ENCODE measurements at regions not wholly inside any gene's neighbourhood (a gene's known extent, or its start where the extent isn't known, plus 50 kb on each side); places are given as distances from the start of the nearest gene placed in this dataset.

- no peak for TF ChIP-seq ZNF318 (CRISPR knock-in tag; IDR thresholded peaks at IDR 0.05)
- TF ChIP-seq MNT (IDR thresholded peaks at IDR 0.05), result peak; percentile 61
- TF ChIP-seq SKIL (CRISPR knock-in tag; IDR thresholded peaks at IDR 0.05; ENCODE audit: borderline replicate concordance), result 0 out of 2 replicates have a peak, but pooled peaks have one; percentile 19
- TF ChIP-seq EED (CRISPR knock-in tag; IDR thresholded peaks at IDR 0.05), result 0 out of 2 replicates have a peak, but pooled peaks have one; percentile 50
- TF ChIP-seq ZNF766 (CRISPR knock-in tag; IDR thresholded peaks at IDR 0.05; ENCODE audit: borderline replicate concordance), result no peak
- TF ChIP-seq ZNF333 (CRISPR knock-in tag; IDR thresholded peaks at IDR 0.05; ENCODE audit: borderline replicate concordance), result no peak
- TF ChIP-seq AKNA (CRISPR knock-in tag; IDR thresholded peaks at IDR 0.05; ENCODE audit: borderline replicate concordance), result no peak
- TF ChIP-seq SP140L (CRISPR knock-in tag; IDR thresholded peaks at IDR 0.05; ENCODE audit: borderline replicate concordance), result no peak
Measured at GRCh38 chr16:11402745-11403533, 57.7 kb downstream of the RMI2 start (continued).

Data from HepG2 (cell line).